Activated naive CD4-positive, alpha-beta T cell treated with anti-CD3 and anti-CD28 coated beads, Interleukin-2, amount 10 ng/mL, durations not matched to agents 7 days and 5 days (primary cell): ENCODE measurements at regions not wholly inside any gene's neighbourhood (a gene's known extent, or its start where the extent isn't known, plus 50 kb on each side); places are given as distances from the start of the nearest gene placed in this dataset.

Experiments used
- CTCF ChIA-PET: fragments of 350-600 bp; sonication (Branson Sonifier 250); formaldehyde crosslinking; loops from one replicate; lab custom pipeline; 2021; ENCODE audit warnings: antibody characterized with exemption; lab: Charles Lee
- DNase-seq: peaks from one replicate; pipeline ENCODE4 v3.0.0-alpha.2; 2020
- H3K27ac Mint-ChIP-seq: one replicate; pipeline ENCODE4 v1.8.0; 2021; ENCODE audit warnings: mild to moderate bottlenecking, moderate library complexity, mixed read lengths
- H3K27me3 Mint-ChIP-seq: one replicate; pipeline ENCODE4 v1.8.0; 2021; ENCODE audit warnings: mild to moderate bottlenecking, mixed read lengths
- H3K36me3 Mint-ChIP-seq: one replicate; pipeline ENCODE4 v1.8.0; 2021; ENCODE audit warnings: mixed read lengths
- H3K4me1 Mint-ChIP-seq: one replicate; pipeline ENCODE4 v1.8.0; 2021; ENCODE audit warnings: mixed read lengths
- H3K4me3 Mint-ChIP-seq: one replicate; pipeline ENCODE4 v1.8.0; 2021; ENCODE audit warnings: mild to moderate bottlenecking, moderate library complexity, mixed read lengths
- H3K9me3 Mint-ChIP-seq: one replicate; pipeline ENCODE4 v1.8.0; 2021; ENCODE audit warnings: mixed read lengths

DNA sequence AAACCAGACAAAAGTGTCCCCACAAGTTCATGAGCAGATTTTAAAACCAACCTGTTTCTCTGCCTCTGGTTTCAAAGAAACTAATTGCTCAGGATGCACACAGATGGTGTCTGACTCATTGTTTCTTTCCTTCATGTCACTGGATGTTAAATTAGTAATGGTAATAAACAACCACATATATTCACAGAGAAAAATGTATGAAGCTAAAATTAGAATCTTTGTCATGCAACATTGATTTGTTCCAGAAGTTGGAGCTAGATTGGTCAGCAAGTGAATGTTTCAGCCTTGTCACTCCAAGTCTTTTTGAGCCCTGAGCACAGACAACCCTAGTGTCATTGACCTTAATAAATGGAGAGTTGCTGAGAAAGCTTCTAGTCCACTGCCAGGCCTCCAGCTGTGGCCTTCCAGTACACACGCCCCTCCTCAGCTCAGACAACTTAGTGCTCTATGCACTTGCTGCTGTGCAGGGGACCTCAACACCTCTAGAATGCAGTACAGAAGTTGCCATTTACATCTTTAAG, 175.9 kb downstream of the CCDC71L start:
- no peak overlapping the region for H3K4me3 Mint-ChIP-seq

GRCh38 chr7:106484562-106484961, 176.4 kb downstream of the CCDC71L start:
- Mint-ChIP-seq H3K4me1 (peaks cover 5% of the 10 kb centered on the region), H3K27me3 (no peaks in the 10 kb centered on the region), H3K36me3 (no peaks in the 10 kb centered on the region), H3K27ac (peak overlapping the region; percentile 38), H3K9me3 (no peaks in the 10 kb centered on the region), H3K4me3 (no peak overlapping the region)
- DNase-seq: no peak
- CTCF ChIA-PET: interaction anchor here (0.6 to 1.5 kb wide), 3 partner anchors 10 to 308 kb away, joined by 3 to 7 read pairs (median 3); no protein-coding TSS in a partner anchor

More for the DNA sequence above, 175.9 kb downstream of the CCDC71L start:
- Mint-ChIP-seq H3K9me3 (no peaks in the 10 kb centered on the region), H3K4me1 (peaks cover 5% of the 10 kb centered on the region), H3K27me3 (no peaks in the 10 kb centered on the region), H3K36me3 (no peaks in the 10 kb centered on the region), H3K27ac (peak overlapping the region; percentile 38)
- CTCF ChIA-PET: interaction anchor here (0.7 to 1.5 kb wide), 4 partner anchors 10 to 309 kb away, joined by 3 to 7 read pairs (median 3); no protein-coding TSS in a partner anchor
- DNase-seq: no peak

GRCh38 chr7:106482091-106482490, 178.9 kb downstream of the CCDC71L start:
- Mint-ChIP-seq H3K27me3 (no peaks in the 10 kb centered on the region), H3K36me3 (no peaks in the 10 kb centered on the region), H3K4me1 (peaks cover 5% of the 10 kb centered on the region), H3K4me3 (no peak overlapping the region), H3K27ac (no peak overlapping the region), H3K9me3 (no peaks in the 10 kb centered on the region)
- no peak for DNase-seq
- CTCF ChIA-PET: no interaction called here

GRCh38 chr7:106480616-106481031, 180.3 kb downstream of the CCDC71L start:
- H3K4me3 Mint-ChIP-seq: no peak overlapping the region
- no peak overlapping the region for H3K27ac Mint-ChIP-seq
- H3K4me1 Mint-ChIP-seq: peaks cover 5% of the 10 kb centered on the region

GRCh38 chr7:106480161-106480579, 180.8 kb downstream of the CCDC71L start:
- H3K27ac Mint-ChIP-seq: no peak overlapping the region
- no peaks in the 10 kb centered on the region for H3K27me3 Mint-ChIP-seq
- H3K9me3 Mint-ChIP-seq: no peaks in the 10 kb centered on the region
- no peak overlapping the region for H3K4me3 Mint-ChIP-seq
- H3K4me1 Mint-ChIP-seq: peaks cover 5% of the 10 kb centered on the region
- CTCF ChIA-PET: no interaction called here
- no peak for DNase-seq
- H3K36me3 Mint-ChIP-seq: no peaks in the 10 kb centered on the region

More at GRCh38 chr7:106480616-106481031, 180.3 kb downstream of the CCDC71L start:
- Mint-ChIP-seq H3K36me3 (no peaks in the 10 kb centered on the region), H3K27me3 (no peaks in the 10 kb centered on the region), H3K9me3 (no peaks in the 10 kb centered on the region)
- DNase-seq: no peak
- CTCF ChIA-PET: no interaction called here

DNA sequence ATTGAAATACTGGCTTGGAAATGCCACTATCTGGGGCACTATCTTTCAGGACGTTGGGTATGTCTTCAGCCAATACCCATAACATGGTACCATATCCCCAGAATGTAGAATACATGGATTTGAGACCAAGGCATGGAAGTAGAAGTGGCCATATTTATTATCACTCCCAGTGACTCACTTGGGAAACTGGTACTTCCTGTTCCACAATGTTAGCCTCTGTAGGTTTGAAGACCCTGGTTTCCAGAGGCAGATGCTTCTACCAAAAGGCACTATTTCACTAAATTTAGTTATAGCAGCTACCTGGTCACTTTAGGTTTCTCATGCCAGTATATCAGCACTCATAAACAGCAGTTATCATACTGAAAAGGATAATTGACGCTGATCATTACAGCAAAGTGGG, 184.2 kb downstream of the CCDC71L start:
- CTCF ChIA-PET: no interaction called here
- Mint-ChIP-seq H3K36me3 (no peaks in the 10 kb centered on the region), H3K27ac (no peak overlapping the region), H3K4me1 (no peaks in the 10 kb centered on the region), H3K27me3 (no peaks in the 10 kb centered on the region), H3K9me3 (no peaks in the 10 kb centered on the region), H3K4me3 (no peak overlapping the region)
- DNase-seq: no peak

DNA sequence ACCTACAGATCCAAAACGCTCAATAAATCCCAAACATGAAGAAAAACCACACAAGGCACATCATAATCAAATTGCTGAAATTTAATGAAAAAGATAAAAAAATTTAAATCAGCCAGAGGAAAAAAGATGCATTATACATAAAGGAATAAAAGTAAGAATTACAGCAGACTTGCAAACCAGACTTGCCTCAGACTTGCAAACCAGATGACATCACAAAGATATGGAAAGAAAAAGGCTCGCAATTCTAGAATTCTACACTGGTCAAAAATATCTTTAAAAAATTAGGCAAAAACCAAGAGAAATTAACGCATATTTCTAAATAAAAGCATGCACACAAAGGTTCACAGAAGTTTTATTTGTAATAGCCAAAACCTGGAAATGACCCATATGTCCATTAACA, 188.0 kb upstream of the NAMPT start:
- H3K36me3 Mint-ChIP-seq: no peaks in the 10 kb centered on the region
- H3K27me3 Mint-ChIP-seq: peaks cover 4% of the 10 kb centered on the region
- CTCF ChIA-PET: interaction anchor here (1.5 kb wide), 1 partner anchor 10 kb away, joined by 3 read pairs; no protein-coding TSS in a partner anchor
- no peaks in the 10 kb centered on the region for H3K4me1 Mint-ChIP-seq
- no peak overlapping the region for H3K4me3 Mint-ChIP-seq
- no peaks in the 10 kb centered on the region for H3K9me3 Mint-ChIP-seq
- DNase-seq: no peak
- H3K27ac Mint-ChIP-seq: no peak overlapping the region

- Mint-ChIP-seq H3K27me3 (peaks cover 4% of the 10 kb centered on the region), H3K4me3 (no peak overlapping the region)
These were observed 187.1 kb upstream of the NAMPT start for GRCh38 chr7:106471686-106472440.

DNA sequence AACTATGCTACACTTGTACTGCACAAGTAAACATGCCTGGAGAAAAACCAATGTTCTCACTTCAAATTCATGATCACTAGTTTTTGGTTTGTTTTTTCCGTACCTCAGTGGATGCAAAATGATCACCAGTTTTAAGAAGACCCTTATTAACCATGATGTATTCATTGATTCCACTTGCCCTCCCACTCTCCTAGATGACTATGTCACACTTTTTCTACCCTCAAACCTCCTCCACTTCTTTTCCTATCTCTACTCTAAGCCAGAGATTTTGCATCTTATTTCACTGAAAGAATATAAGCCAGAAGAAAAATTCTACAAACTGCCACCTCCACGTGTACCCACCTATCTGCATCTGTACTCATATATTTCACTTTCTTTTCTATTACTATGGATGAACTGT, 186.2 kb upstream of the NAMPT start:
- no peaks in the 10 kb centered on the region for H3K36me3 Mint-ChIP-seq
- H3K27ac Mint-ChIP-seq: no peak overlapping the region
- DNase-seq: no peak
- H3K4me1 Mint-ChIP-seq: no peaks in the 10 kb centered on the region
- no peaks in the 10 kb centered on the region for H3K9me3 Mint-ChIP-seq
- CTCF ChIA-PET: no interaction called here
- H3K4me3 Mint-ChIP-seq: no peak overlapping the region
- peaks cover 4% of the 10 kb centered on the region for H3K27me3 Mint-ChIP-seq

More at GRCh38 chr7:106471686-106472440, 187.1 kb upstream of the NAMPT start:
- no peak overlapping the region for H3K27ac Mint-ChIP-seq
- DNase-seq: no peak
- no peaks in the 10 kb centered on the region for H3K36me3 Mint-ChIP-seq
- no peaks in the 10 kb centered on the region for H3K9me3 Mint-ChIP-seq
- no peaks in the 10 kb centered on the region for H3K4me1 Mint-ChIP-seq
- CTCF ChIA-PET: interaction anchor here (1.5 kb wide), 1 partner anchor 9 kb away, joined by 3 read pairs; no protein-coding TSS in a partner anchor

- Mint-ChIP-seq H3K27ac (no peak overlapping the region), H3K4me1 (no peaks in the 10 kb centered on the region), H3K9me3 (no peaks in the 10 kb centered on the region), H3K4me3 (no peak overlapping the region), H3K27me3 (peaks cover 4% of the 10 kb centered on the region), H3K36me3 (no peaks in the 10 kb centered on the region)
- no peak for DNase-seq
- CTCF ChIA-PET: interaction anchor here (9.6 kb wide), 1 partner anchor 291 kb away, joined by 197 read pairs; no protein-coding TSS in a partner anchor
These were observed 182.1 kb upstream of the NAMPT start for GRCh38 chr7:106466867-106467266.

DNA sequence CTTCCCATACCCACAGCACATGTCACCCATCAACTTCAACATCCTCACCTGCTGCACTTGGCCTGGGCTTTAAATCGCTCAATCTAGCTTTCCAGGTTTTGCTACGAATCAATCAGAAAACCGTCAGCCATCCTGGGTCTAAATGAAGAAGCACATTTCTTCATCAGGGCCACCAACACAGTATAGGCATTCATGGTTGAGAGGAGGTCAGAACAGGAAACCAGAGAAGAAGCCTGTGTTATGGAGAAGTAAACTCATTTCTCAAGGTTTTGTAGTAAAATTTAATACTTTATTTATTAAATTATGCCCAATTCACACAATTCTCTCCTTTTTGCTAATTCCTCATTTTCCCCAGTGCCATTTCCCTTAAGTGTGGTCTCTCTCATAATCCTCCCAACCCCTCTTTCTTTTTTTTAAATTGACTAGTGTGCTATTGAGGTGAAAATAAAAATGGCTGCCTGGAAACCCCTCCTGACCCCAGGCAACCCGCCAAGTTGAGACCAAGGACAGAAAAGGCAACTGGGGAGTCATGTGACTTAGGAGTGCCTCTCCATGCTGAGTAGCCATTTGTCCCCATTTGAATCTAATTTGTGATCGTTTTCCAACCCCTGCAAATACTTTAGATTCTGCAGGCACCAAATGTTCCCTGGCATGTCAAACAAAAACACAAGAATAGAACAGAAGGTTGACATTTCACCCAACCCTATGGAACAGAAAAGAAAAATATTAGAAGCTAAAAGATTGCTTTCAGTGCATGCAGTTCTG, 181.1 kb upstream of the NAMPT start:
- no peaks in the 10 kb centered on the region for H3K36me3 Mint-ChIP-seq
- H3K27ac Mint-ChIP-seq: no peak overlapping the region
- DNase-seq: no peak
- no peak overlapping the region for H3K4me3 Mint-ChIP-seq
- H3K27me3 Mint-ChIP-seq: peaks cover under 1% of the 10 kb centered on the region
- CTCF ChIA-PET: interaction anchor here (9.6 kb wide), 1 partner anchor 290 kb away, joined by 197 read pairs; no protein-coding TSS in a partner anchor
- no peaks in the 10 kb centered on the region for H3K9me3 Mint-ChIP-seq
- H3K4me1 Mint-ChIP-seq: no peaks in the 10 kb centered on the region

- Mint-ChIP-seq H3K27ac (no peak overlapping the region), H3K4me3 (no peak overlapping the region), H3K4me1 (no peaks in the 10 kb centered on the region), H3K36me3 (no peaks in the 10 kb centered on the region), H3K9me3 (no peaks in the 10 kb centered on the region), H3K27me3 (no peaks in the 10 kb centered on the region)
- CTCF ChIA-PET: interaction anchor here (0.8 to 9.6 kb wide), 7 partner anchors 52 to 300 kb away, joined by 3 to 197 read pairs (median 4); no protein-coding TSS in a partner anchor
- DNase-seq: no peak
These were observed 179.9 kb upstream of the NAMPT start for GRCh38 chr7:106464651-106465050.

DNA sequence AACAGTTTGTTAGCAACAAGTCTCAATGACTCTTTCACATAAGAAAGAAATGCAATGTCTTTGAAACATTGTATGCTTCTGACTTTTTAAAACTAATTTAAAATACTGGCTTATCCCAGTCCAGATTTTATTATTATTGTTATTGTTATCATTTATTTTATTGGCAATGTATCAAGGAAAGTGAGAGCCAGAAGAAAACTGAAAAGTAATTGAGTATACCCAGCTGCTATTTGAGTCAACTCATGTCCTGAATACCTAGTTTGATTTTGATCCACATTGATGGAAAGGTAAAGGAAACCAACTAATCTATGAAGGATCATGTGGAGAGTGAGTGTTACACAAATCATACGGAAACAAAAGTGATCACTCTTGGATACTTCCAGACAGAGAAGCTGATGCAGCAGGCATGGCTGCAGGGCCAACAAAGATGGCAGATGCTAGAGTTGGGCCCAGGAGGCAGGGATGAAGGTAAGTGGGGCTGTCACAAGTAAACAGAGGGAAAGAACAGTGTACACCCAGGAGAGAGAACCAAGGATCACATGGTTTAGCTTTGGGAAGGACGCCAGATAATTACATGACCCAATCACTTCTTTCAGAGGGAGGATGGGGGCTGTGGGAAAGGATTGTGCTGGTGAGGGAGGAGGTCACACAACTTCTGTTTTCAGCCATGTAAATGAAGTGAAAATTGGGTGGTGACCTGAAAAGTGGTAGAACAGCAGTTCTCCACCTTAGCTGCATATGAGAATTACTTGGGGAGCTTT, 179.2 kb upstream of the NAMPT start:
- Mint-ChIP-seq H3K9me3 (no peaks in the 10 kb centered on the region), H3K4me3 (no peak overlapping the region), H3K4me1 (no peaks in the 10 kb centered on the region), H3K27me3 (no peaks in the 10 kb centered on the region), H3K36me3 (no peaks in the 10 kb centered on the region), H3K27ac (no peak overlapping the region)
- DNase-seq: no peak
- CTCF ChIA-PET: interaction anchor here (0.8 to 9.6 kb wide), 8 partner anchors 52 to 299 kb away, joined by 3 to 197 read pairs (median 4); no protein-coding TSS in a partner anchor
